NOMO-1 treated with DMSO at 0.1 percent for 48 hours (cell line): ENCODE measurements at regions not wholly inside any gene's neighbourhood (a gene's known extent, or its start where the extent isn't known, plus 50 kb on each side); places are given as distances from the start of the nearest gene placed in this dataset.

ENCODE experiments used
- DNase-seq: peaks from one replicate; lab custom pipeline; 2025; ENCODE audit not compliant: unreplicated experiment; lab: John Stamatoyannopoulos, UW

GRCh38 chr2:204108330-204108751 is 171.8 kb downstream of the ICOS start:
- DNase-seq = no peak

GRCh38 chr2:204108781-204109295 is 172.3 kb downstream of the ICOS start:
- DNase-seq = no peak

GRCh38 chr2:204109681-204110080 is 173.1 kb downstream of the ICOS start:
- DNase-seq = no peak

- no peak for DNase-seq
Observed at GRCh38 chr2:204110338-204110741, 173.8 kb downstream of the ICOS start.

GRCh38 chr2:204110751-204111516 is 174.4 kb downstream of the ICOS start:
- no peak for DNase-seq

- no peak for DNase-seq
Observed at GRCh38 chr2:204112084-204112770, 175.7 kb downstream of the ICOS start.

GRCh38 chr2:204114295-204115136 is 178.0 kb downstream of the ICOS start:
- no peak for DNase-seq

- DNase-seq = no peak
Observed at GRCh38 chr2:204115137-204116056, 178.8 kb downstream of the ICOS start.

- no peak for DNase-seq
Observed at GRCh38 chr2:204116159-204116792, 179.7 kb downstream of the ICOS start.

- no peak for DNase-seq
Observed at GRCh38 chr2:204122425-204122824, 185.9 kb downstream of the ICOS start.

GRCh38 chr2:204124140-204124750 is 187.7 kb downstream of the ICOS start:
- DNase-seq = no peak

GRCh38 chr2:204126705-204127104 is 190.1 kb downstream of the ICOS start:
- DNase-seq = no peak

GRCh38 chr2:204127238-204127637 is 190.7 kb downstream of the ICOS start:
- no peak for DNase-seq

GRCh38 chr2:204129591-204130294 is 193.2 kb downstream of the ICOS start:
- no peak for DNase-seq

- DNase-seq = no peak
Observed at GRCh38 chr2:204131621-204132020, 195.1 kb downstream of the ICOS start.

- no peak for DNase-seq
Observed at GRCh38 chr2:204133476-204133875, 196.9 kb downstream of the ICOS start.

- no peak for DNase-seq
Observed at GRCh38 chr2:204134421-204134820, 197.9 kb downstream of the ICOS start.

- DNase-seq = no peak
Observed at GRCh38 chr2:204135752-204136151, 199.2 kb downstream of the ICOS start.

- DNase-seq = no peak
Observed at GRCh38 chr2:204138206-204138605, 201.6 kb downstream of the ICOS start.
